Erythroblast (primary cell): ENCODE measurements at regions not wholly inside any gene's neighbourhood (a gene's known extent, or its start where the extent isn't known, plus 50 kb on each side); places are given as distances from the start of the nearest gene placed in this dataset.

ENCODE experiments used
- GATA1 ChIP-seq: IDR thresholded peaks from 2 replicates; pipeline ENCODE4 v1.6.1; 2011; ENCODE audit warnings: low read depth, mild to moderate bottlenecking, control low read depth, low read length, moderate library complexity
- POLR2A ChIP-seq: IDR thresholded peaks from 2 replicates; pipeline ENCODE4 v1.6.1; 2011; ENCODE audit warnings: mild to moderate bottlenecking, low read length

DNA sequence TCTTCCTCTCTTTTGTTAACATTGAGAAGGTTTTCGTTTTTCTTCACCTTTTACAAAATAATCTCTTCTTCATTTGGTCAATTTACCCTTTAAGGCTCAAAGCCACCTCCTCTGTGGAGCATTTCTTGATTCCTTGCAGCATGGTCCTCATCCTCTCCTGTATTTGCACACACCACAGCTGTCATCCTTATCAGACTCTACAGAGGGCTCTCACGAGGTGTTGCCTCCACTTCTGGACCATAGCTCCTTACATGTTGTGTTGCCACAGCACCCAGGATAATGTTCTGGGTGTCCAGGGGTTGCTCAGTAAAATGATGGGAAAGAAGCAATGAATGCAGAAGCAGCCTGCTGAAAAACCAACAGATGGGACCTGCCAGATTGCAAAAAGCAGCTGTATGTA, 192.8 kb downstream of the SH2D4B start:
- TF ChIP-seq POLR2A (no peak), GATA1 (no peak)
